GM23338 (cell line): ENCODE measurements at regions not wholly inside any gene's neighbourhood (a gene's known extent, or its start where the extent isn't known, plus 50 kb on each side); places are given as distances from the start of the nearest gene placed in this dataset.

Experiments
- ATAC-seq: fragments of 200-7000 bp; cut with Tn5 transposase; 3 replicates; pipeline ENCODE4 v1.9.1; 2020
- DNase-seq: peaks from one replicate; pipeline ENCODE4 v3.0.0-alpha.2; 2015; ENCODE audit warnings: low spot score
- H2AFZ ChIP-seq: fragments of 200-600 bp; sonication (generic); 2 replicates; pipeline ENCODE4 v1.8.0; 2016; ENCODE audit warnings: antibody characterized with exemption, mild to moderate bottlenecking, moderate library complexity
- H3F3A ChIP-seq: fragments of 200-600 bp; sonication (generic); replicated peaks from 2 replicates; pipeline ENCODE4 v1.8.0; 2017; ENCODE audit warnings: antibody characterized with exemption, mixed run types, low read depth
- H3K27ac ChIP-seq: fragments of 200-600 bp; sonication (generic); 2 replicates; pipeline ENCODE4 v1.6.1; 2016; ENCODE audit warnings: low read depth
- H3K27me3 ChIP-seq: fragments of 200-600 bp; sonication (generic); 2 replicates; pipeline ENCODE4 v1.8.0; 2016; ENCODE audit warnings: mild to moderate bottlenecking, mixed run types, moderate library complexity; ENCODE audit not compliant: insufficient read depth
- H3K36me3 ChIP-seq: fragments of 200-600 bp; sonication (generic); 2 replicates; pipeline ENCODE4 v1.8.0; 2016; ENCODE audit warnings: mild to moderate bottlenecking; ENCODE audit not compliant: insufficient read depth
- H3K4me1 ChIP-seq: fragments of 200-600 bp; sonication (generic); 2 replicates; pipeline ENCODE4 v1.8.0; 2016; ENCODE audit warnings: mild to moderate bottlenecking, moderate library complexity; ENCODE audit not compliant: insufficient read depth
- H3K4me2 ChIP-seq: fragments of 200-600 bp; sonication (generic); 2 replicates; pipeline ENCODE4 v1.7.1; 2017; ENCODE audit warnings: mixed run types
- H3K4me3 ChIP-seq: fragments of 200-600 bp; sonication (generic); 2 replicates; pipeline ENCODE4 v1.6.1; 2016; ENCODE audit warnings: mixed run types
- H3K79me2 ChIP-seq: fragments of 200-600 bp; sonication (generic); replicated peaks from 2 replicates; pipeline ENCODE4 v1.8.0; 2017; ENCODE audit warnings: mild to moderate bottlenecking; ENCODE audit not compliant: insufficient read depth
- H3K9me2 ChIP-seq: fragments of 200-600 bp; sonication (generic); 2 replicates; pipeline ENCODE4 v1.8.0; 2017; ENCODE audit not compliant: insufficient read depth
- H4K20me1 ChIP-seq: fragments of 200-600 bp; sonication (generic); replicated peaks from 2 replicates; pipeline ENCODE4 v1.8.0; 2017; ENCODE audit warnings: mild to moderate bottlenecking; ENCODE audit not compliant: insufficient read depth
- H3K27ac Mint-ChIP-seq: 2 replicates; pipeline ENCODE4 v1.8.0; 2020; ENCODE audit warnings: inconsistent platforms, mild to moderate bottlenecking, moderate library complexity, mixed read lengths
- H3K27me3 Mint-ChIP-seq: 3 replicates; pipeline ENCODE4 v1.8.0; 2022; ENCODE audit warnings: low read depth, mild to moderate bottlenecking, moderate library complexity, mixed read lengths, inconsistent platforms; ENCODE audit not compliant: insufficient read depth, poor library complexity
- H3K36me3 Mint-ChIP-seq: 3 replicates; pipeline ENCODE4 v1.8.0; 2021; ENCODE audit warnings: low read depth, mild to moderate bottlenecking, inconsistent platforms, moderate library complexity, mixed read lengths
- H3K4me1 Mint-ChIP-seq: 3 replicates; pipeline ENCODE4 v1.8.0; 2020; ENCODE audit warnings: mild to moderate bottlenecking, inconsistent platforms, mixed read lengths
- H3K4me3 Mint-ChIP-seq: 3 replicates; pipeline ENCODE4 v1.8.0; 2021; ENCODE audit warnings: moderate library complexity, mild to moderate bottlenecking, inconsistent platforms, mixed read lengths
- H3K9me3 Mint-ChIP-seq: 3 replicates; pipeline ENCODE4 v1.8.0; 2020; ENCODE audit warnings: moderate library complexity, mild to moderate bottlenecking, inconsistent platforms, mixed read lengths
- CREB1 ChIP-seq: fragments of 250-450 bp; sonication (Bioruptor Pico); IDR thresholded peaks from 2 replicates; pipeline ENCODE4 v1.5.0; 2020; ENCODE audit warnings: low read depth, mild to moderate bottlenecking, moderate library complexity
- EZH2 ChIP-seq: fragments of 200-600 bp; sonication (generic); IDR thresholded peaks from one replicate; pipeline ENCODE4 v1.8.0; 2017; ENCODE audit warnings: antibody characterized with exemption, mild to moderate bottlenecking, low read depth; ENCODE audit not compliant: unreplicated experiment
- EZH2phosphoT487 ChIP-seq: fragments of 200-600 bp; sonication (generic); IDR thresholded peaks from one replicate; pipeline ENCODE4 v1.8.1; 2018; ENCODE audit warnings: antibody characterized with exemption; ENCODE audit not compliant: unreplicated experiment
- JUNB ChIP-seq: IDR thresholded peaks from one replicate; pipeline ENCODE4 v1.6.1; 2016; ENCODE audit warnings: antibody characterized with exemption; ENCODE audit not compliant: unreplicated experiment
- POLR2AphosphoS5 ChIP-seq: IDR thresholded peaks from 2 replicates; pipeline ENCODE4 v1.6.1; 2016; ENCODE audit warnings: antibody characterized with exemption, low read depth
- REST ChIP-seq: IDR thresholded peaks from one replicate; pipeline ENCODE4 v1.6.1; 2018; ENCODE audit warnings: antibody characterized with exemption; ENCODE audit not compliant: unreplicated experiment
- STAT1 ChIP-seq: IDR thresholded peaks from one replicate; pipeline ENCODE4 v1.6.1; 2016; ENCODE audit warnings: antibody characterized with exemption; ENCODE audit not compliant: unreplicated experiment
- ZNF114 ChIP-seq: fragments of 250-450 bp; sonication (Bioruptor Pico); IDR thresholded peaks from 2 replicates; pipeline ENCODE4 v1.5.0; 2020; ENCODE audit warnings: mild to moderate bottlenecking, moderate library complexity
- ZNF331 ChIP-seq: fragments of 250-450 bp; sonication (Bioruptor Pico); IDR thresholded peaks from 2 replicates; pipeline ENCODE4 v1.5.0; 2020; ENCODE audit warnings: low read depth, mild to moderate bottlenecking, moderate library complexity
- TF ChIP-seq, protein P1 (sequence below): IDR thresholded peaks from 2 replicates; pipeline ENCODE4 v1.6.1; 2016; ENCODE audit warnings: antibody characterized with exemption
- TF ChIP-seq, protein P2 (sequence below): fragments of 250-450 bp; sonication (Bioruptor Pico); IDR thresholded peaks from 2 replicates; pipeline ENCODE4 v1.5.0; 2020; ENCODE audit warnings: mild to moderate bottlenecking, moderate library complexity
- TF ChIP-seq, protein P3 (sequence below), 2 experiments: fragments of 200-600 bp in 1 of 2; sonication (generic) in 1 of 2; conservative IDR thresholded peaks; 2 replicates each; pipeline versions ENCODE4 v1.5.1 to v1.6.1; 2016 to 2017; ENCODE audit warnings: antibody characterized with exemption in 2 of 2, low read depth in 2 of 2, mild to moderate bottlenecking in 2 of 2, moderate library complexity in 1 of 2

- Mint-ChIP-seq H3K36me3 (peaks cover 39% of the 10 kb centered on the region), H3K27ac (no peak overlapping the region), H3K9me3 (peaks cover 95% of the 10 kb centered on the region), H3K4me1 (no peaks in the 10 kb centered on the region), H3K4me3 (no peak overlapping the region), H3K27me3 (peaks cover 10% of the 10 kb centered on the region)
- Histone ChIP-seq H4K20me1 (no peaks in the 10 kb centered on the region), H3K36me3 (no peaks in the 10 kb centered on the region; the same call in 1 of the 2 replicates), H3K27me3 (no peaks in the 10 kb centered on the region), H3K4me2 (no peak overlapping the region), H2AFZ (no peak overlapping the region), H3K4me1 (no peaks in the 10 kb centered on the region), H3K4me3 (no peak overlapping the region), H3K79me2 (no peaks in the 10 kb centered on the region), H3K9me2 (no peaks in the 10 kb centered on the region), H3K27ac (no peak overlapping the region), H3F3A (no peaks in the 10 kb centered on the region)
- DNase-seq (no peak), ATAC-seq (no peak)
- TF ChIP-seq JUNB (no peak), EZH2phosphoT487 (no peak), REST (no peak), ZNF114 (no peak), POLR2AphosphoS5 (no peak), CREB1 (no peak), EZH2 (no peak), ZNF331 (CRISPR knock-in tag) (no peak), STAT1 (no peak)
- TF ChIP-seq, protein P1, sequence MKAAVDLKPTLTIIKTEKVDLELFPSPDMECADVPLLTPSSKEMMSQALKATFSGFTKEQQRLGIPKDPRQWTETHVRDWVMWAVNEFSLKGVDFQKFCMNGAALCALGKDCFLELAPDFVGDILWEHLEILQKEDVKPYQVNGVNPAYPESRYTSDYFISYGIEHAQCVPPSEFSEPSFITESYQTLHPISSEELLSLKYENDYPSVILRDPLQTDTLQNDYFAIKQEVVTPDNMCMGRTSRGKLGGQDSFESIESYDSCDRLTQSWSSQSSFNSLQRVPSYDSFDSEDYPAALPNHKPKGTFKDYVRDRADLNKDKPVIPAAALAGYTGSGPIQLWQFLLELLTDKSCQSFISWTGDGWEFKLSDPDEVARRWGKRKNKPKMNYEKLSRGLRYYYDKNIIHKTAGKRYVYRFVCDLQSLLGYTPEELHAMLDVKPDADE: no peak
- TF ChIP-seq, protein P2, sequence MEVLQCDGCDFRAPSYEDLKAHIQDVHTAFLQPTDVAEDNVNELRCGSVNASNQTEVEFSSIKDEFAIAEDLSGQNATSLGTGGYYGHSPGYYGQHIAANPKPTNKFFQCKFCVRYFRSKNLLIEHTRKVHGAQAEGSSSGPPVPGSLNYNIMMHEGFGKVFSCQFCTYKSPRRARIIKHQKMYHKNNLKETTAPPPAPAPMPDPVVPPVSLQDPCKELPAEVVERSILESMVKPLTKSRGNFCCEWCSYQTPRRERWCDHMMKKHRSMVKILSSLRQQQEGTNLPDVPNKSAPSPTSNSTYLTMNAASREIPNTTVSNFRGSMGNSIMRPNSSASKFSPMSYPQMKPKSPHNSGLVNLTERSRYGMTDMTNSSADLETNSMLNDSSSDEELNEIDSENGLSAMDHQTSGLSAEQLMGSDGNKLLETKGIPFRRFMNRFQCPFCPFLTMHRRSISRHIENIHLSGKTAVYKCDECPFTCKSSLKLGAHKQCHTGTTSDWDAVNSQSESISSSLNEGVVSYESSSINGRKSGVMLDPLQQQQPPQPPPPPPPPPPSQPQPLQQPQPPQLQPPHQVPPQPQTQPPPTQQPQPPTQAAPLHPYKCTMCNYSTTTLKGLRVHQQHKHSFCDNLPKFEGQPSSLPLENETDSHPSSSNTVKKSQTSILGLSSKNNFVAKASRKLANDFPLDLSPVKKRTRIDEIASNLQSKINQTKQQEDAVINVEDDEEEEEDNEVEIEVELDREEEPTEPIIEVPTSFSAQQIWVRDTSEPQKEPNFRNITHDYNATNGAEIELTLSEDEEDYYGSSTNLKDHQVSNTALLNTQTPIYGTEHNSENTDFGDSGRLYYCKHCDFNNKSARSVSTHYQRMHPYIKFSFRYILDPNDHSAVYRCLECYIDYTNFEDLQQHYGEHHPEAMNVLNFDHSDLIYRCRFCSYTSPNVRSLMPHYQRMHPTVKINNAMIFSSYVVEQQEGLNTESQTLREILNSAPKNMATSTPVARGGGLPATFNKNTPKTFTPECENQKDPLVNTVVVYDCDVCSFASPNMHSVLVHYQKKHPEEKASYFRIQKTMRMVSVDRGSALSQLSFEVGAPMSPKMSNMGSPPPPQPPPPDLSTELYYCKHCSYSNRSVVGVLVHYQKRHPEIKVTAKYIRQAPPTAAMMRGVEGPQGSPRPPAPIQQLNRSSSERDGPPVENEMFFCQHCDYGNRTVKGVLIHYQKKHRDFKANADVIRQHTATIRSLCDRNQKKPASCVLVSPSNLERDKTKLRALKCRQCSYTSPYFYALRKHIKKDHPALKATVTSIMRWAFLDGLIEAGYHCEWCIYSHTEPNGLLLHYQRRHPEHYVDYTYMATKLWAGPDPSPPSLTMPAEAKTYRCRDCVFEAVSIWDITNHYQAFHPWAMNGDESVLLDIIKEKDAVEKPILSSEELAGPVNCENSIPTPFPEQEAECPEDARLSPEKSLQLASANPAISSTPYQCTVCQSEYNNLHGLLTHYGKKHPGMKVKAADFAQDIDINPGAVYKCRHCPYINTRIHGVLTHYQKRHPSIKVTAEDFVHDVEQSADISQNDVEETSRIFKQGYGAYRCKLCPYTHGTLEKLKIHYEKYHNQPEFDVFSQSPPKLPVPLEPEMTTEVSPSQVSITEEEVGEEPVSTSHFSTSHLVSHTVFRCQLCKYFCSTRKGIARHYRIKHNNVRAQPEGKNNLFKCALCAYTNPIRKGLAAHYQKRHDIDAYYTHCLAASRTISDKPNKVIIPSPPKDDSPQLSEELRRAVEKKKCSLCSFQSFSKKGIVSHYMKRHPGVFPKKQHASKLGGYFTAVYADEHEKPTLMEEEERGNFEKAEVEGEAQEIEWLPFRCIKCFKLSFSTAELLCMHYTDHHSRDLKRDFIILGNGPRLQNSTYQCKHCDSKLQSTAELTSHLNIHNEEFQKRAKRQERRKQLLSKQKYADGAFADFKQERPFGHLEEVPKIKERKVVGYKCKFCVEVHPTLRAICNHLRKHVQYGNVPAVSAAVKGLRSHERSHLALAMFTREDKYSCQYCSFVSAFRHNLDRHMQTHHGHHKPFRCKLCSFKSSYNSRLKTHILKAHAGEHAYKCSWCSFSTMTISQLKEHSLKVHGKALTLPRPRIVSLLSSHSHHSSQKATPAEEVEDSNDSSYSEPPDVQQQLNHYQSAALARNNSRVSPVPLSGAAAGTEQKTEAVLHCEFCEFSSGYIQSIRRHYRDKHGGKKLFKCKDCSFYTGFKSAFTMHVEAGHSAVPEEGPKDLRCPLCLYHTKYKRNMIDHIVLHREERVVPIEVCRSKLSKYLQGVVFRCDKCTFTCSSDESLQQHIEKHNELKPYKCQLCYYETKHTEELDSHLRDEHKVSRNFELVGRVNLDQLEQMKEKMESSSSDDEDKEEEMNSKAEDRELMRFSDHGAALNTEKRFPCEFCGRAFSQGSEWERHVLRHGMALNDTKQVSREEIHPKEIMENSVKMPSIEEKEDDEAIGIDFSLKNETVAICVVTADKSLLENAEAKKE (CRISPR knock-in tag): no peak
- TF ChIP-seq, protein P3, sequence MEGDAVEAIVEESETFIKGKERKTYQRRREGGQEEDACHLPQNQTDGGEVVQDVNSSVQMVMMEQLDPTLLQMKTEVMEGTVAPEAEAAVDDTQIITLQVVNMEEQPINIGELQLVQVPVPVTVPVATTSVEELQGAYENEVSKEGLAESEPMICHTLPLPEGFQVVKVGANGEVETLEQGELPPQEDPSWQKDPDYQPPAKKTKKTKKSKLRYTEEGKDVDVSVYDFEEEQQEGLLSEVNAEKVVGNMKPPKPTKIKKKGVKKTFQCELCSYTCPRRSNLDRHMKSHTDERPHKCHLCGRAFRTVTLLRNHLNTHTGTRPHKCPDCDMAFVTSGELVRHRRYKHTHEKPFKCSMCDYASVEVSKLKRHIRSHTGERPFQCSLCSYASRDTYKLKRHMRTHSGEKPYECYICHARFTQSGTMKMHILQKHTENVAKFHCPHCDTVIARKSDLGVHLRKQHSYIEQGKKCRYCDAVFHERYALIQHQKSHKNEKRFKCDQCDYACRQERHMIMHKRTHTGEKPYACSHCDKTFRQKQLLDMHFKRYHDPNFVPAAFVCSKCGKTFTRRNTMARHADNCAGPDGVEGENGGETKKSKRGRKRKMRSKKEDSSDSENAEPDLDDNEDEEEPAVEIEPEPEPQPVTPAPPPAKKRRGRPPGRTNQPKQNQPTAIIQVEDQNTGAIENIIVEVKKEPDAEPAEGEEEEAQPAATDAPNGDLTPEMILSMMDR (conservative IDR thresholded peaks at IDR 0.05; ENCODE audit: low read depth in 2 of 2): no peak
Observed at GRCh38 chr10:36989233-36989632, 136.2 kb upstream of the ANKRD30A start.
